Stimulated activated CD8-positive, alpha-beta memory T cell treated with anti-CD3 and anti-CD28 coated beads, Interleukin-2, amount 100 ng/mL, for 1 hour (primary cell): ENCODE measurements at regions not wholly inside any gene's neighbourhood (a gene's known extent, or its start where the extent isn't known, plus 50 kb on each side); places are given as distances from the start of the nearest gene placed in this dataset.

Experiments
- DNase-seq, 2 donors: peaks; one replicate each; pipeline ENCODE4 v3.0.0-alpha.2; 2020; ENCODE audit warnings: low read depth in 2 of 2

DNA sequence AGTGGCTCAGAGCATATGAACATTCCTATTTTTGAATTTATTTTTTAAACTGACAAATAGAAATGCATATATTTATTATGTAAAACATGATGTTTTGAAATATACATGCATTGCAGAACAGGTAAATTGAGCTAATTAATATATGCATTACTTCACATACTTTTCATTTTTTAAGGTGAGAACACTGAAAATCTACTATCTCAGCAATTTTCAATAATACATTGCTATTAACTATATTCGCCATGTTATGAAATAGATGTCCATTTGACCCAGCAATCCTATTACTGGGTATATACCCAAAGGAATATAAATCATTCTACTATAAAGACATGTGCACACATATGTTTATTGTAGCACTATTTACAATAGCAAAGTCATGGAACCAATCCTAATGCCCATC, 717.7 kb upstream of the PIK3C3 start:
- no peak for DNase-seq

GRCh38 chr18:41231681-41232080, 723.4 kb upstream of the PIK3C3 start:
- DNase-seq = no peak

GRCh38 chr18:41227993-41228392, 727.0 kb upstream of the PIK3C3 start:
- DNase-seq = no peak

DNA sequence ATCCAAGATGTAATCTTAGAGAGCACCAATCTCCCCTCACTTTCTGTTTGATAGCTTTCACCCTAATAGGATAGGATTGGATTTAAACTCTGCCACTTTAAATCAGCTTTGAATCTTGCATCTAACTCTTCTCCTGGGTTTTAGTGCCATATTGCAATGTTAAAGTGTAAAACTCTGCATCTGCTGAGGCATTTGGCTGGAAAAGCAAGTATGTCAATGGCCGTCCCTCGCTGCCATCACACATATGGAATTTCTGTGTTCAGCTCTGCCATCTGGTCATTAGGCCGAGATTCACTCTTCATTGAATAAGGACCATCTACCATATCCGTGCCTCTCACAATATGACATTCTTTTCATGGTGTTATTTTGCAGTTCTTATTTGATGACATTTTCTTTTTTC, 728.1 kb upstream of the PIK3C3 start:
- DNase-seq = no peak

DNA sequence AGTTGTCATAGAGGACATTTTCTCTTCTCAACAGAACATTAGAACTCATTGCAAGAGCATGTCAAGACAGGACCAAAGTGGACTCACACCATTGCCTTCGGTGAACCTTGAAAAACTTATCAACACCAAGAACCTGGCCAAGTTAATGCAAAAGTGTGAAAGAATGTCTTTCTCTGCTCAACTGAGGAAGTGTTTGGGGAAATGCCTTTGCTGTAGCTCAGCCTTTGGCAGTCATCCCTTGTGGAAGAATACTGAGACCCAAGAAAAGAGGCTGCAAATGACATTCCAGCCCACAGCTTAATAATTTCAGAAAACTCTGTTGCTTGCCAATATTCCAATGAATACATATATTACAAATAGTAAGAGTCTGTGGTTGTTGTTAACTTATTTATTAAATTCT, 728.8 kb upstream of the PIK3C3 start:
- no peak for DNase-seq

GRCh38 chr18:41216341-41217003, 738.6 kb upstream of the PIK3C3 start:
- DNase-seq = no peak

DNA sequence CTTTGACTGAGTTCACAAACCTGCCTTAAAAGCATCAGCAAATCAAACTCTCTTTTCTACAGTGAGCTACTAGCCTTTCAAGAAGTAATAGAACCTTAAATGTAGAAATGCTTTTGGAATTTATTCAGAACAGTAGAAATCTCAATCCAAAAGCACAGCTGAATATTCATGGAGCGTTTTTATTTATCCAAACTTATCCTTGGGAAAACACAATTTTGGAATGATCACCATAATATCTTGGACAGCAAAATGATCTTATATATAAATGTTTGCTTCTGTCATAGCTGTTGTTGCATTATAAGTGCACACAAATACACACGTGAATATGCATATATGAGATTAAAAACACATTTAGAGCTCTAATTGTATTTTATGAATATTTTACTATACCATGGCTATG, 747.3 kb upstream of the PIK3C3 start:
- no peak for DNase-seq

DNA sequence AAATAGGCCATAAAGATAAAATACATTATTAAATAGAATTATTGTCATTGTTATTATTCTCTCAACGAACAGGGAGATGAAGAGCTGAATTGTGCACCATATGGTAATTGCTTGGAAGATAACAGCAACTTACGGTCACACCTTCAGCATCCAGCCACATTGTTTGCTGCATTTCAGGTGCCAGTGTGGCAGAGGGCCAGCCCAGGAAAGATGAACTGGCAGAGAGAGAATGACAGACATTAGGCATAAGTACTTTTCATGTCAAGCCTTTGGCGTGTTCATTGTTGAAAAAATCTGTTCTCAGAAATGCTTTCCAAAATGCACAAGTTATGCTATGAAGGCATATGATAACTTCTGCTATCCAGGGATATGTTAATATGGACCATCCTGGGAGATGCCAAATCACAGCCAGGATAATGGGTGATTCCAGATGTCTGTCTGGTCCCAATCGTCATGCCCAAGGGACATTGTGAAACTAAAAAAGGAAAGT, 748.6 kb upstream of the PIK3C3 start:
- DNase-seq = no peak

DNA sequence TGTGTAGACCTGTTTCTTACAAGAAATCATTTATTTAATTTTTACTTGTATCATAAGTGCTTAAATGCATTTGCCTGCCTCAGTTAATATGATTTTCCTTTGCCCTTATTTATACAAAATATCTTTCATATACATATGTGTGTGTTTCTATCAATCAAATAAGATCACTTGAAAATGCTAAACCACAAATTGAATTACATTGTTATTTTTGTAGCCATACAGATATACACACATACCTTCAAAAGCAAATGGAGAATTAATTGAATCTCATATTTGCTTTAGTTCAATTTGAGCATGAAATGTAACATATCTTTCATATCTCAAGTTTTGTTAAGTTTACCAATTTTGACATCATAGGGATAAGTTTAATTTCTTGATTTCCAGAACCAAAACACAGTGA, 755.8 kb upstream of the PIK3C3 start:
- no peak for DNase-seq

- no peak for DNase-seq
Observed at GRCh38 chr18:41197967-41198366, 757.1 kb upstream of the PIK3C3 start.

DNA sequence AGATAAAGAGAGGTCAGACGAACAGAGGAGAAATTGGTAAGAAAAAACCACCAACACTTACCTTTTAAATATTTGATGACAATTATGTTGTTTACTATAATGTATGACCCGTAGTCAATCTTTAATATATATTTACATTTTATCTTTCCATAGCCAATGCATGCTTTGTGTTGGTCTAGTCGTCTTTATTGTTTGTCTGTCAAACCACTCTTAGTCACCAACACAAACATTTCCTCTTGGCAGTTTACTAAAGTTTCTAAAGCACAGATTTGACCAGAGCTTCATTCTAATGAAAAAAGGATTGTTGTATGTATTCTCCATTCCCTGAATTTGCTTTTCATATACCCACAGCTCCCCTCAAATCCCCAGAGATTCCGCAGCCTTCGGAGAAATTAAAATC, 784.7 kb upstream of the PIK3C3 start:
- DNase-seq = no peak

DNA sequence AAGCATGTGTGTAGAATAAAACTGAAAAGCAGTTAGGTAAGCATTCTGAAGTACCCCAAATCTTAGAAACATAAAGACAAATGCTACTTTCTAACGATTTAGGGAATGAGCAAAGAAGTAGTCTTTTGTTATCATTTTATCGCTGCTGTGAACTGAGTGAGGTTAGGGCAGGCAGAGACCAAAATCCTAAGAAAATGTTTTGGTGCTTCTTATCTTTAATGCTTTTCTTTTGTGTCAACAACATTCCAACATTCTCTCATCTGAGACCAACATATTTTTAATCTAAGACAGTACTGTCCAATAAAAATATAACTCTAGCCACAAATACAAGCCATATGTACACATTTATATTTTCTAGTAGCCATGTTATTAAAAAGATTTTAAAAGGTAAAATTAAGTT, 789.4 kb upstream of the PIK3C3 start:
- DNase-seq = no peak

- DNase-seq = no peak
Observed at GRCh38 chr18:41162781-41163180, 792.3 kb upstream of the PIK3C3 start.

DNA sequence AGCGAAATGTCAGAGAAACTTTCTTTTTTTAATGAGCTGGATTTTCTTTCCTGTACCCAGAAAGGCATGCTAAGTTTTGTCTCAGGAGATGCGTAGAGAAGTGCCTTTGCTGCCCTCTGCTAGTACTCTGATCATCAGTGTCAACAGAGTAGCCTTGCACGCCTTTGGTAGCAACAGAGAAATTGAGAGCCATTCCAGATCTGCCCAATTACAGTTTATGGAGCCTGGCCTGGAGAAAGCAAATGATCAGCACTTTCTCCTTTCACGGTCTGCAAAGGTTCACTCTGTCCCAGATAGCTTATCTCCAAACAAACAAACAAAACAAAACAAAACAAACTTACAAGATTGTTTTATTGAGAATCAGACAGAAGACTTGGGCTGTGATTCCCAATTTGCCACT, 792.8 kb upstream of the PIK3C3 start:
- DNase-seq = no peak

GRCh38 chr18:41155910-41156851, 798.9 kb upstream of the PIK3C3 start:
- no peak for DNase-seq

DNA sequence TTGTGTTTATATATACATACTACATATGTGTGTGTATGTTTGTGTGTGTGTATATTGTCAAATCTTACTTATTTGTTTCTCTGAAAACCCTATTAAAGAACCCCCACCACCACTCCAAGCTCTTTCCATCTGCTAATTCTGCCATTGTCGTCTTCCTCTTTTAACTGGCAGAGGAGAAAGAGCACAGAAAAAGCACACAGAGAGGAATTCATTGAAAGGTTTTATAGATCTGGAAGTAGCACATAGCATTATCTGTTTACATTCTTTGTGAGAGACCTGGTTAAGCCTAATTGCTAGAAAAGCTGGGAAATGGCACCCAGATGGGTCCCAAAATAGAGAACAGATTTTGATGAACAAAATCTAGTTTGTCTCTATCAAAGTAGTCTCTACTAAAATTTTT, 800.0 kb upstream of the PIK3C3 start:
- DNase-seq = no peak

GRCh38 chr18:41153871-41154270, 801.2 kb upstream of the PIK3C3 start:
- DNase-seq = no peak

GRCh38 chr18:41150316-41150715, 804.7 kb upstream of the PIK3C3 start:
- DNase-seq = no peak

- DNase-seq = no peak
Observed at GRCh38 chr18:41146301-41146700, 808.7 kb upstream of the PIK3C3 start.

DNA sequence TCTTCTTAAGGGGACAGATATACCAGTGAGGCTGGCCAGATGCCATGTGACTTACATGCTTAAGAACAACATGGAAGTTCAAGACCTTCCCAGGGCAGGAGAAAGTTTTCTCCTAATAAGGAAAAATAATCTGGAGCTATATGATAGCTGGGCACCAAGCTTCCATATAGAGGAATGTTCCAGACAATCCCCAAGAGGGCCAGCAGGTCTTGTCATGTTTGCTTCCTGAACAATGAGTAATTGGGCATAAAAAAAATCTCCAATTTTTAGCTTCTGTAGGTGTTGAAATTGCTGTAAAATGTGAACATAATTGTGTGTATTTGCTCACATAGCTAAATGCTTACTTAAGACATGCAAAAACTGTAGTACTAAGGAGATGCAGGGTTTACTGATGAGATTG, 809.5 kb upstream of the PIK3C3 start:
- no peak for DNase-seq

DNA sequence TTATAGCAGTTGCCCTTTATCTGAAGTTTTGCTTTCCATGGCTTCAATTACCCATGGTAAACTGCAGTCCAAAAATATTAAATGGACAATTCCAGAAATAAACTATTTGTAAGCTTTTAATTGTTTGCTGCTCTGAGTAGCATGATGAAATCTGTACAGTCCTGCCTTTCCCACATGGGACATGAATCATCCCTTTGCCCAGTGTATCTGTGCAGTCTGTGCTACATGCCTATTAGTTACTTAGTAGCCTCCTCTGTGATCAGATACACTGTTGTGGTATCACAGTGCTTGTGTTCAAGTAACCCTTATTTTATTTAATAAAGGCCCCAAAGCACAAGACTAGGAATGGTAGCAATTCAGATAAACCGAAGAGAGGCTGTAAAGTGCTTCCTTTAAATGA, 810.6 kb upstream of the PIK3C3 start:
- DNase-seq = no peak

DNA sequence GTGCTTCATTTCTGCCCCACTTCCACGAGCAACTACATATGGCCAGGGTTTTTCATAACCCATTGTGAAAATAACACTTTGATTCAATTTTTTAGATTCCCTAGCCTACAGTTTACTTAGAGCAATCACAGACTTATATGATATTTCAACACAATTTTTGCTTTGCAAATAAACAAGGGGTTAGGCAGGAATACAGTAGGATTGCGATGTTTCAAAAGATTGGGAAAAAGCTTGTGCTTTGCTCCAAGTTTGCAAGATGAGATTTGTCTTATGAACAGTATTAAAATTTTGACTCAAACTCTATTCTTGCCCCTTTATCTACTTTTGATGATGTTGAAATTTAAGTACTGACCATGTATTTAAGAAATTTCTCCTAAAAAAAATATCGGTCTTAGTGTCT, 814.5 kb upstream of the PIK3C3 start:
- DNase-seq = no peak

DNA sequence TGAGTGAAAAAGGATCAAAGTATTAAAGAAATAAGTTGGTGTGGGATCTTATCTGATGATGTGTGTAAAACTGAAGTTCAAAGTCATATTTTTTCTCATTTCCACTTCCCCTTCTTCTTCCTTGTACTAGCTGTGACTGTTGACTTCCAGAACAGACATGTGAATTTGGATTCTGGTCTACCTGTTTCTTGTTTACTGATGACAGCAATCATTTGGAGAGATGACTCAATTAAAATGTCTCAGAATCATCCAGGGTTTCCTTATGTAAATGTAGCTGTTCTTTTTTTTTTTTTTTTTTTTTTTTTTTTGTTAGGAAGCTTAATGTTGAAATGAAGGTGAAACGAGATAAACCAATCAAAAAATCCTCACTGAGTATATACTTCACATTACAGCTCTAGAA, 819.9 kb upstream of the PIK3C3 start:
- DNase-seq = no peak
